BJ (cell line): ENCODE measurements at regions not wholly inside any gene's neighbourhood (a gene's known extent, or its start where the extent isn't known, plus 50 kb on each side); places are given as distances from the start of the nearest gene placed in this dataset.

ENCODE experiments used
- CTCF ChIA-PET: fragments of 350-600 bp; formaldehyde crosslinking; extraction: SDS; loops from one replicate; lab custom pipeline; 2021; ENCODE audit warnings: antibody characterized with exemption, inconsistent platforms; lab: Yijun Ruan, JAX
- POLR2A ChIA-PET: fragments of 300-600 bp; sonication (Branson Sonifier 250); formaldehyde crosslinking; extraction: SDS; loops from one replicate; lab custom pipeline; 2021; ENCODE audit warnings: antibody characterized with exemption; lab: Charles Lee
- DNase-seq: peaks from one replicate; pipeline ENCODE4 v3.0.0-alpha.2; 2011; ENCODE audit warnings: low read depth
- H3K27me3 ChIP-seq: 2 replicates; pipeline ENCODE4 v1.6.0; 2011; ENCODE audit warnings: low read length; ENCODE audit not compliant: control insufficient read depth, insufficient read depth
- H3K36me3 ChIP-seq: 2 replicates; pipeline ENCODE4 v1.5.1; 2011; ENCODE audit warnings: low read length; ENCODE audit not compliant: control insufficient read depth, insufficient read depth
- H3K4me3 ChIP-seq: 2 replicates; pipeline ENCODE4 v1.5.1; 2011; ENCODE audit warnings: low read depth, mild to moderate bottlenecking, control low read depth, low read length
- TF ChIP-seq, protein P1 (sequence below): IDR thresholded peaks from 2 replicates; pipeline ENCODE4 v1.5.1; 2011; ENCODE audit warnings: low read depth, mild to moderate bottlenecking, control low read depth, inconsistent platforms, low read length, moderate library complexity; ENCODE audit not compliant: insufficient read depth

GRCh38 chr1:231094421-231094820 lies 54.4 kb upstream of the FAM89A start:
- H3K36me3 ChIP-seq = no peaks in the 10 kb centered on the region
- no peak for DNase-seq
- TF ChIP-seq, protein P1, sequence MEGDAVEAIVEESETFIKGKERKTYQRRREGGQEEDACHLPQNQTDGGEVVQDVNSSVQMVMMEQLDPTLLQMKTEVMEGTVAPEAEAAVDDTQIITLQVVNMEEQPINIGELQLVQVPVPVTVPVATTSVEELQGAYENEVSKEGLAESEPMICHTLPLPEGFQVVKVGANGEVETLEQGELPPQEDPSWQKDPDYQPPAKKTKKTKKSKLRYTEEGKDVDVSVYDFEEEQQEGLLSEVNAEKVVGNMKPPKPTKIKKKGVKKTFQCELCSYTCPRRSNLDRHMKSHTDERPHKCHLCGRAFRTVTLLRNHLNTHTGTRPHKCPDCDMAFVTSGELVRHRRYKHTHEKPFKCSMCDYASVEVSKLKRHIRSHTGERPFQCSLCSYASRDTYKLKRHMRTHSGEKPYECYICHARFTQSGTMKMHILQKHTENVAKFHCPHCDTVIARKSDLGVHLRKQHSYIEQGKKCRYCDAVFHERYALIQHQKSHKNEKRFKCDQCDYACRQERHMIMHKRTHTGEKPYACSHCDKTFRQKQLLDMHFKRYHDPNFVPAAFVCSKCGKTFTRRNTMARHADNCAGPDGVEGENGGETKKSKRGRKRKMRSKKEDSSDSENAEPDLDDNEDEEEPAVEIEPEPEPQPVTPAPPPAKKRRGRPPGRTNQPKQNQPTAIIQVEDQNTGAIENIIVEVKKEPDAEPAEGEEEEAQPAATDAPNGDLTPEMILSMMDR = no peak
- H3K4me3 ChIP-seq = no peak overlapping the region
- POLR2A ChIA-PET = no interaction called here
- peaks cover 2% of the 10 kb centered on the region for H3K27me3 ChIP-seq
- CTCF ChIA-PET = interaction anchor here (0.5 to 3.5 kb wide), 3 partner anchors 10 to 116 kb away, joined by 3 to 13 read pairs (median 12); no protein-coding TSS in a partner anchor

- CTCF ChIA-PET = interaction anchor here (1.2 to 3.5 kb wide), 3 partner anchors 9 to 118 kb away, joined by 3 to 13 read pairs (median 12); no protein-coding TSS in a partner anchor
- DNase-seq = no peak
- H3K36me3 ChIP-seq = no peaks in the 10 kb centered on the region
- H3K27me3 ChIP-seq = peaks cover 2% of the 10 kb centered on the region
- POLR2A ChIA-PET = no interaction called here
- H3K4me3 ChIP-seq = no peak overlapping the region
- TF ChIP-seq, protein P1 = no peak
Measured at GRCh38 chr1:231093156-231093922, 53.3 kb upstream of the FAM89A start.

GRCh38 chr1:231092380-231092779 lies 52.3 kb upstream of the FAM89A start:
- TF ChIP-seq, protein P1 = no peak
- Histone ChIP-seq H3K4me3 (no peak overlapping the region), H3K27me3 (peaks cover 2% of the 10 kb centered on the region), H3K36me3 (no peaks in the 10 kb centered on the region)
- ChIA-PET CTCF (interaction anchor here (0.8 to 3.5 kb wide), 5 partner anchors 8 to 296 kb away, joined by 3 to 13 read pairs (median 4); no protein-coding TSS in a partner anchor), POLR2A (no interaction called here)
- no peak for DNase-seq

- Histone ChIP-seq H3K4me3 (no peak overlapping the region), H3K27me3 (peaks cover 2% of the 10 kb centered on the region), H3K36me3 (no peaks in the 10 kb centered on the region)
- DNase-seq = no peak
- TF ChIP-seq, protein P1 = peak; percentile 59
- ChIA-PET POLR2A (no interaction called here), CTCF (interaction anchor here (0.8 to 3.5 kb wide), 6 partner anchors 8 to 296 kb away, joined by 3 to 13 read pairs (median 4); no protein-coding TSS in a partner anchor)
Measured at GRCh38 chr1:231091831-231092301, 51.8 kb upstream of the FAM89A start.

DNA sequence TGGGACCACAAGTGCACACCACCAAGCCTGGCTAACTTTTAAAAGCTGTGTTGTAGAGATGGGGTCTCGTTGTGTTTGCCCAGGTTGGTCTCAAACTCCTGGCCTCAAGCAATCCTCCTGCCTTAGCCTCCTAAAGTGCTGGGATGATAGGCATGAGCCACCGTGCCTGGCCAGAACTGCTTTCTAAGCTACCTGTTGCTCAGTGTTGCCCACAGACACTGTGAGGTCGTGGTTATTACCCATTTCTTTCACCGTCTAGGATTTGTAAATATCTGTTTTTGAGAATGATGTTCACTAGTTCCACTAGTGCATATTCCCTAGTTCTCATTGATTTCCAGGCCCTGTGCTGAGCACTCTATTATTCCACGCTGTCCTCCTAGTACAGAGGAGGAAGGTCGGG lies 51.4 kb upstream of the FAM89A start:
- TF ChIP-seq, protein P1 = no peak
- ChIA-PET CTCF (interaction anchor here (0.7 to 3.5 kb wide), 3 partner anchors 32 to 119 kb away, joined by 3 to 13 read pairs (median 5); no protein-coding TSS in a partner anchor), POLR2A (no interaction called here)
- H3K36me3 ChIP-seq = no peaks in the 10 kb centered on the region
- DNase-seq = no peak
- H3K27me3 ChIP-seq = peaks cover 2% of the 10 kb centered on the region; the same call in 1 of the 2 replicates
- no peak overlapping the region for H3K4me3 ChIP-seq
